ENCODE measurements at regions not wholly inside any gene's neighbourhood (a gene's known extent, or its start where the extent isn't known, plus 50 kb on each side); places are given as distances from the start of the nearest gene placed in this dataset.

DNA sequence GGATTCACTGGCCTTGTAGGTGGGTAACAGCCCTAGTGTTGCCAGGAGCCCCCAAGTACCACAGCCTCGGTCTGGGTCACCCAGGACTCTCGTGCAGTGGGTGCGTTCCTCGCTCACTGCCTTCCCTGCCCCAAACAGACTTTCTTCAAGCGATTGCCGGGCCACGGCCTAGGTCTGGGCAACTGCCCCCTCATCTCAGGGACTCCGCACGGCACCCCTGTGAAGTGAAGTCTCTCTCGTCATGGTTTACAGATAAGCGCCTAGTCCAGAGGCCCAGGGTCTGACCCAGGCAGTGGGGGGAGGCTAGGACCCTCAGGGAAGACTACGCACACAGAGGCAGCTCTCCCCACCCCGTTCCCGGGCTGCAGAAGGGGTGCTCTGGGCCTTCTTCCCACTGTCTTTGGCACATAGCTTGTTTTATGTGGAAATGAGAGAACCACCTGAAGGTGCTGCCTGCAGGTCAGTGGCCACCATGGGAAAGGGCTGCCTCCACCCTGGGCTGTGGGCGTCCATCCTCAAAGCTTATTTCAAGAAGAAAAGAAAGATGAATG lies 220.8 kb downstream of the ERMARD start:
- peaks cover 19% of the 10 kb centered on the region for H3K27me3 Mint-ChIP-seq
- DNase-seq, result no peak

DNA sequence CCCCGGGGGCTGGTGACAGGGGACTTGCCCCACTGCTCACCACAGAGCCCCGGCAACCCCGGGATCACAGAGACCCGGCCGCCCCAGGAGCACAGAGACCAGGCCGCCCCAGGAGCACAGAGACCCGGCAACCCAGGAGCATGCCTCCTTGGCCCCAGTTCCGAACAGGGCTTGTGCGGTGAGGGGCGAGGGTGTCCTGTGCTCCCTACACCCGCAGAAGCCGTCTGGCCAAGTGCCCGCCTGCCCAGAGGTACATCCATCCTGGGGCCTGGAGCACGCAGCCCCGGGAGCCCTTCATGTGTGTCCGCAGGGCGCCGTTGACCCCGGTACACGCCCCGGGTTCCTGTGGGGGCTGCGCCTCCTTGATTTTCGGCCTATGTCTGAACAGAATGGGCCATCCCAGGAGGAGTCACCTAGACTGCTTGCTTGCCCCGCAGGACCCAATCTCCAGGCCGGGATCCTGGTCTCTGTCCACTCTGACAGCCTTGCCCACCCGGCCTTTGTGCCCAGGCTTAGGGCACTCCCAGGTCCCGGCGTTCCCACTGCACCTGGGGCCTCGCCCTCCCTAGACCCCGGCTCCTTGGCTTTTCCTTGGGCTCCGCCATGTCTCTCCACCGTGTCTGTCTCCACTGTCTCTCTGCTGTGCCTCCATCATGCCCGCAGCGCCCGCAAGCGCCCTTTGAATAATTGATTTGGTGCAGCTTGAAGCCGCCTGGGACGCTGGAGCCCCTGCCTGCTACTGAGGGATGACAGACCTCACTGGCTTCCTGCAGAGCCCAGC lies 219.8 kb downstream of the ERMARD start:
- Mint-ChIP-seq H3K36me3 (no peaks in the 10 kb centered on the region), H3K27me3 (peaks cover 14% of the 10 kb centered on the region), H3K4me1 (no peaks in the 10 kb centered on the region), H3K27ac (no peak overlapping the region), H3K4me3 (no peak overlapping the region), H3K9me3 (no peaks in the 10 kb centered on the region)
- no peak for DNase-seq
- CTCF ChIA-PET, result no interaction called here

More for the DNA sequence above, 220.8 kb downstream of the ERMARD start:
- H3K9me3 Mint-ChIP-seq, result no peaks in the 10 kb centered on the region
- H3K27ac Mint-ChIP-seq, result no peak overlapping the region
- CTCF ChIA-PET, result no interaction called here
- no peaks in the 10 kb centered on the region for H3K4me1 Mint-ChIP-seq
- no peaks in the 10 kb centered on the region for H3K36me3 Mint-ChIP-seq
- no peak overlapping the region for H3K4me3 Mint-ChIP-seq

DNA sequence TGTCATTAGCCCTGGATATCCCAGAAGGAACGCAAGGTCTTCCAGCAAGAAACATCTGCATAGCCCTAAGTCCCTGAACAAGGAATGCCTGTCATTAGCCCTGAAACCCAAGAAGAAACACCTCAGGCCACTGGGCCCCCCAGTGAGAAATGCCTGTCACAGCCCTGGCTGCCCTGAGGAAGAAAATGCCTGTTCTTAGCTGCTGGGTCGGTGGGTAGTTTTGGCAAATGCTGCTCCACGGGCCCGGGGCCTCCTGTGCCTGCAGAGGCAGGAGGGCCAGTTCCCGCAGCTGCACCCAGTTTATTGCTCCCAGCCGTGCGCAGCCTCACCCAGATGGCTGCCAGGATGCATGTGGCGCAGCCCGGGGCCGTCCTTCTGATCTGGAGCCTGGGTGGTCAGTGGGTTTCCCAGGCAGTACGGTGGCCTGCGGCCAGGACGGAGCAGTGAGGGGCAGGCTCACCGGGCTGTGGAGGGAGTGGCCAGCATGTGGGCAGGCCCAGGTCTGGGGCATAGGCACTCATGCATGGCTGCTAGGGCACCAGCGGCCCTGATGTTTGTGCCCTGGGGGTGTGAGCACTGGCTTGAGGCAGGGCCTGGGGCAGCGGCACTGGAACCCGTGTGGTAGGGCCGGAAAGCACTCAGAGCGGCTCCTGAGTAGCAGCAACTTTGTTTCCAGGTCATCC lies 219.0 kb downstream of the ERMARD start:
- CTCF ChIA-PET, result no interaction called here
- H3K27ac Mint-ChIP-seq, result no peak overlapping the region
- H3K27me3 Mint-ChIP-seq, result peaks cover 11% of the 10 kb centered on the region
- H3K4me1 Mint-ChIP-seq, result no peaks in the 10 kb centered on the region
- DNase-seq, result no peak
- H3K4me3 Mint-ChIP-seq, result no peak overlapping the region
- H3K9me3 Mint-ChIP-seq, result no peaks in the 10 kb centered on the region
- H3K36me3 Mint-ChIP-seq, result no peaks in the 10 kb centered on the region

DNA sequence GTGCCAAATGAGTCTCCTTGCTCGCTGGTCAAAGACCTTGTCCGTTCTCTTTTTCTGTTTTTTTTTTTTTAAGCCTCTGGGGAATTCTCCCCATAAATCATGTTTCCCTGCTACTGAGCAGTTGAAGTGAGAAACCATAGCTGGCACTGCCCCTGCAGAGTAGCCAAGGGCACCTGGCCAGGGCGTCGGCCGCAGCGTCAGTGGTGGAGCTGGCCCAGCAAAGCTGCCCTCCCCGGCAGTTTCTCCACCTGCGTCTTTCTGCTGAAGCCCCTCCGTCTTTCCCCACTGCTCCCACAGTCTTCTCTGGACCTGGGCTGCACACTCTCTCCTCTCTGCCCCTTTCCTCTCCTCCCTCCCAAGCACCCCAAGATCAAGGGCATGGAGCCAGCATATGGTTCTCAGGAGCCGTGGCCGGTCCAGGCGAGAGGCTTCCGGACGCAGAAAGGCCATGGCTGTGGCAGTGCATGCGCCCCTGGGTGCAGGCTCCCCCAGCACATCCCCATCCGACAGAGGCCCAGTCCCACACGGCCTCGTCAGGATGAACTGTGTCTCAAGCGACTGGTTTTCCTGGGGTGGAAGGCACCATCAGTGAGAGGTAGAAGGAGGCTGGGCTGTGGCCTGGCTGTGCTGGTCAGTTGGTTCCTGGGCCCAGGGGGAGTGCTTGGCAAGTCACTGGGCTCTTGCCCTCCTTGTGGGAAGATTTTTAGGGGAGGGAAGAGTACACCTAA lies 218.1 kb downstream of the ERMARD start:
- Mint-ChIP-seq H3K36me3 (no peaks in the 10 kb centered on the region), H3K4me3 (no peak overlapping the region), H3K27ac (no peak overlapping the region), H3K27me3 (peaks cover 7% of the 10 kb centered on the region), H3K9me3 (no peaks in the 10 kb centered on the region), H3K4me1 (no peaks in the 10 kb centered on the region)
- CTCF ChIA-PET, result no interaction called here
- DNase-seq, result no peak

DNA sequence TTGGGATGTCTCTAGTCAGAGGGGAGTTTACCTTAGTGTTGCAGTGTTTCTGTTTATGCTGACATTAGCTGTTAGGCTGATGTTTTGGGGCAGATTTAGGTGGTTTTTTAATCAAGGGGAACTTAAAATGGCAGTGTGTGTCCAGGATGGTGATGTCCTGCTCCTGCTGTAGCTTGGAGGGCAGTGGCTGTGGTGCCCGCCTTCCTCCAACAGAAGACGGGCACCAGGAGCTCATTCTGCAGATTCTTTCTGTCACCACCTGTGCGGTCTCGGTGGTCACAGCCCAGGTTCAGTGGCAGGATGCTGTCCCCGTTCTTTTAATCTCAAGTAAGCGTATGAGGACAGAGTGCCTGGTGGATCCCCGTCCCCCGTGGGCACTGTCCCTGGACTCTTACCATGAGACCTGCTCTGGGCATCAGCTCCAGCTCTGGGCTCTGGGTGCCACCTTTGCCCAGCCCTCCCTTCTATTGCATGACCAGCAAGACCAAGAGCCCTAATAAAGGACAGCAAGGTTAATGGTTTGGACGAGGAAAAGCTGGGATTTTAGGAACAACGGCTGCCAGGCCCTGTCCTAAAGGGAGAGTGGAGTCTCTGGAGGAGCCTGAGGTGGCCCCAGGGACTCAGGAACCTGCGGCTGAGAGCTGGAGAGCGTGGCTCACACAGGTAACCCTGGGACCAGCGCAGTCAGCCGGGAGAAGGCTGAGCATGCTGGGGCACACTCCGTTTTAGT lies 217.3 kb downstream of the ERMARD start:
- CTCF ChIA-PET, result interaction anchor here (0.6 kb wide), 1 partner anchor 376 kb away, joined by 3 read pairs; no protein-coding TSS in a partner anchor
- H3K4me3 Mint-ChIP-seq, result no peak overlapping the region

DNA sequence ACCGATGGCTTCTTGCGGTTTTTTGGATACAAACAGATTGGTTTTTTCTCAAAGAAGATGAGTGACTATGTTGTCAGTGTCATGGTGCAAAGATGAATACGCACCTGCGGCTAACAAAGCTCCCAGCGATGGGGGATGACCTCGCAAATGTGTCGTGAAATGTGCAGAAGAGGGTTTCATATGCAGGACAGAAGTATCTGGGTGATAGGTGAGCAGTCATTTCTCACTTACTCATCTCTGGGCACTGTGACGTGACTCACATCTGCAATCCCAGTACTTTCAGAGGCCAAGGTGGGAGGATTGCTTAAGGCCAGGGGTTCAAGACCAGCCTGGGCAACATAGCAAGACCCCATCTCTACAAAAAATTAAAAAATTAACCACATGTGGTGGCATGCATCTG lies 216.3 kb downstream of the ERMARD start:
- CTCF ChIA-PET, result no interaction called here
- Mint-ChIP-seq H3K4me1 (no peaks in the 10 kb centered on the region), H3K27ac (no peak overlapping the region), H3K27me3 (peaks cover 17% of the 10 kb centered on the region), H3K36me3 (no peaks in the 10 kb centered on the region), H3K9me3 (no peaks in the 10 kb centered on the region), H3K4me3 (no peak overlapping the region)
- no peak for DNase-seq

More for the DNA sequence above, 217.3 kb downstream of the ERMARD start:
- Mint-ChIP-seq H3K9me3 (no peaks in the 10 kb centered on the region), H3K4me1 (no peaks in the 10 kb centered on the region), H3K27me3 (peaks cover 10% of the 10 kb centered on the region), H3K36me3 (no peaks in the 10 kb centered on the region), H3K27ac (no peak overlapping the region)
- DNase-seq, result no peak

DNA sequence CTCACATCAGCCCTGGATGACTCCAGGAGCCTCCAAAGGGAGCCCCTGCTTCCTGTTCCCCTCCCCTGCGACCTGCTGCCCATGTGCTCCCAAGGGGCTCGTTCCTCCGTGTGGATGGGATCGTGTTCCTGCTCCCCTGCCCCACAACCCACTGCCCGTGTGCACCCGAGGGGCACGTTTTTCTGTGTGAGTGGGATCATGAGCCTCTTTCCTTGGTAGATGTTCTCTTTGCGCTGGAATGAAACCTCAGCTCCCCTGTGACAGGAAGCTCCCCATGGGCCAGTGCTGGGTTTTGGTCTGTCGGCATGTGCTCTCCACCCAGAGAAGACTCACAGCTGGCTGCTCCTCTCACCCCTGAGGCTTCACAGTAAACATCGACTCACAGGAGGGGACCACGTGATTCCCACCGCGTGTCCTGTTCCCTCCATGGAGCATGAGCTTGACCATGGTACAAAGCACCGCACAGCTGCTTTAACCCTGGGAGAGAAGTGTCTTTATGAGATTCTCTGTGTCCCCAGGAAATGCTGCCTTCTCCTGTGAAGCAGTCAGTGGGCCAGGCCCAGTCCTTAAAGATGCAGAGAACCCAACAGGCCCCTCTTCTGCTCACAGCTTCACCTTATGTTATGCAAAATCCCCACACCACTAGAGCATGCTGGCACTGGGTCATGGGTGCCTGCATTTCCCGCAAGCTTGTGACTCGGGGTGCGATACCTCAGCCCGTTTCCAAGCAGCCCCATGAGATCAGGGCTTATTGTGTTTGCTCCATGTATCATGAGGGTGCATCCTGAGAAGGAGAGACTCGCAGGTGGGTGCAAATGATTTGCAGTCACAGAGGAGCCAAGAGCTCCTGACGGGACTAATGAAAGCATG lies 215.1 kb downstream of the ERMARD start:
- Mint-ChIP-seq H3K4me3 (no peak overlapping the region), H3K9me3 (no peaks in the 10 kb centered on the region), H3K27ac (no peak overlapping the region), H3K36me3 (no peaks in the 10 kb centered on the region), H3K27me3 (peaks cover 26% of the 10 kb centered on the region), H3K4me1 (no peaks in the 10 kb centered on the region)
- CTCF ChIA-PET, result no interaction called here
- DNase-seq, result no peak

DNA sequence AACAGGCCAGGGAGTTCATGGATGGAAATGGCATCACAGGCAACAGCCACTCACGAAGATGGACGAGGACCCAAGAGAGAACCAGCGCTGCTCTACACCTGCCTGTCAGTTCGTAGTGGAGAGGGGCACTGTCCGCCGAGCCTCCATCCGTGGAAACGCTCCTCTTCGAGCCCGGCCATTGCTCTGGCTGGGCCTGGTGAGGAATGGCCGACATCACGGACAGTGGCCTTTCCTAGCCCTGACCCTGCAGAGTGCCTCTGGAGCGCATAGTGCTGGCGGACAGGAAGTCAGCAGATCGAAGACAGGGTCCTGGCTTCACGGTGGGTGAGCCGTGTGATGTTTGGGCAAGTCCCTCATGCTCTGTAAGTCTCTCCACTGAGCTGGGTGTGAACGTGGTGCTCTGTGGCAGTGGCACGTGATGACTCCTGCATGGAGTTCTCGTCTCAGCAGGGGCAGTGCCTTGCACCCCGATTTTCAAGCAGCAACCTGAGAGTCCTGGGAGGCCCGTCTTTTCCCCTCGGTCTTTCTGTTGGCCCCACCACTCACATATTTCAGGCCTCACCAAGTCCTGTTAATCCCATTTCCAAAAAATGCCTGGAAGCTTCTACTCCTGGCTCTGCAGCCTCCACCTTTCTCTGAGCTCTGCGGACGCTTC lies 214.4 kb downstream of the ERMARD start:
- no peak for DNase-seq
- Mint-ChIP-seq H3K4me1 (peaks cover 3% of the 10 kb centered on the region), H3K9me3 (no peaks in the 10 kb centered on the region), H3K4me3 (no peak overlapping the region), H3K27me3 (peaks cover 34% of the 10 kb centered on the region), H3K27ac (no peak overlapping the region), H3K36me3 (no peaks in the 10 kb centered on the region)
- CTCF ChIA-PET, result no interaction called here

DNA sequence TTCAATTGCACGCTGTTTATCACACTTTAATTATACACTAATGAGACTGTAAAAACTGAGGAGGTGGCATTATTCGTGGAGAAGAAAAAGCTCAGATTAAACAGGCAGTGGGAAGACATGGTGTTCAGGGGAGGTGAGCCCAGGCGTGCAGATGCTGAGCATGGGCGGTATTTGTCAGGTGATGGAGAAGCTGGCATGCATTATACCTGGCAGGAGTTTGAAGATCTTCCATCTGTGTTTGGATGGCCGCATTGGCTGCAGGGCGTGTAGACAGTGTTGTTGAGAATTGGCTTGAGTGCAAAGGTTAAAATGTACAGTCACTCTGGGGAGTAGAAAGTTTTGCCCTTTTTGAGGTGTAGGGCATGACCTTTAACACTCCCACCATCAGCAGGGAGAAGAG lies 213.8 kb downstream of the ERMARD start:
- CTCF ChIA-PET, result no interaction called here
- DNase-seq, result no peak
- peaks cover 34% of the 10 kb centered on the region for H3K27me3 Mint-ChIP-seq
- H3K4me1 Mint-ChIP-seq, result peaks cover 3% of the 10 kb centered on the region
- no peak overlapping the region for H3K27ac Mint-ChIP-seq
- H3K9me3 Mint-ChIP-seq, result no peaks in the 10 kb centered on the region
- H3K36me3 Mint-ChIP-seq, result no peaks in the 10 kb centered on the region
- no peak overlapping the region for H3K4me3 Mint-ChIP-seq

DNA sequence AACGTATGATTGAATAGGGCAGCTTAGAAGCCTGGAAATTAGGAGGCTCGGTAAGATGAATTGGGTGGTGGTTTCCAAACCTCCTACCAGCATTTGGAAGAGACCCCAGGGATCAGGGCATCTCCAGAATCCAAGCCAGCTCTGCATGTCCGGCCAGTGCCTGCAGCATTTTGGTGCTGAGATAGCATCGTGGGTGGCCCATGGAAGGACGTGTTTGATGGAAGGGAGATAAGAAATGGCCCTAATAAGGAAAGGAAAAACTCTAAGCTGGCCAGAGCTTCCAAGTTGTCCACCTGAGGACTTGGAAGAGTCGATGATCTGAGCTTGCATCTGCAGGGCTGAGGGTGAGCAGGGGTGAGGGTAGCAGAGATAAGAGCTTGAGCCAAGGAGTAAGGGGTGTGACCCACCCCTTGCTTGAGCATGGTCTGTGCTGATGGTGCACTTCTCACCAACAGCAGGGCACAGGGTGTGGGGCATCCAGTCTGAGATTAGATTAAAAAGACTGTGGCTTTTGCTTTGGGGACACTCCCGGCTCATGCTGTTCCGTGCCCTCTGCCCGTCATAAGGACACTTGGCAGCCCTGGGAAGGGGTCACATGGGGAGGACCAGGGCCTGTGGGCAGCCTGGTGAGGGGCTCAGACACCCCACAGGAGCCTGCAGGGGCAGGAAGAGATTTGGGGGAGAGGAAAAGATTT lies 213.2 kb downstream of the ERMARD start:
- H3K27me3 Mint-ChIP-seq, result peaks cover 38% of the 10 kb centered on the region
- peaks cover 3% of the 10 kb centered on the region for H3K4me1 Mint-ChIP-seq
- DNase-seq, result no peak
- no peak overlapping the region for H3K27ac Mint-ChIP-seq
- H3K36me3 Mint-ChIP-seq, result no peaks in the 10 kb centered on the region
- no peak overlapping the region for H3K4me3 Mint-ChIP-seq
- H3K9me3 Mint-ChIP-seq, result no peaks in the 10 kb centered on the region
- CTCF ChIA-PET, result interaction anchor here (1.0 to 2.1 kb wide), 2 partner anchors 127 to 133 kb away, joined by 4 read pairs; no protein-coding TSS in a partner anchor

DNA sequence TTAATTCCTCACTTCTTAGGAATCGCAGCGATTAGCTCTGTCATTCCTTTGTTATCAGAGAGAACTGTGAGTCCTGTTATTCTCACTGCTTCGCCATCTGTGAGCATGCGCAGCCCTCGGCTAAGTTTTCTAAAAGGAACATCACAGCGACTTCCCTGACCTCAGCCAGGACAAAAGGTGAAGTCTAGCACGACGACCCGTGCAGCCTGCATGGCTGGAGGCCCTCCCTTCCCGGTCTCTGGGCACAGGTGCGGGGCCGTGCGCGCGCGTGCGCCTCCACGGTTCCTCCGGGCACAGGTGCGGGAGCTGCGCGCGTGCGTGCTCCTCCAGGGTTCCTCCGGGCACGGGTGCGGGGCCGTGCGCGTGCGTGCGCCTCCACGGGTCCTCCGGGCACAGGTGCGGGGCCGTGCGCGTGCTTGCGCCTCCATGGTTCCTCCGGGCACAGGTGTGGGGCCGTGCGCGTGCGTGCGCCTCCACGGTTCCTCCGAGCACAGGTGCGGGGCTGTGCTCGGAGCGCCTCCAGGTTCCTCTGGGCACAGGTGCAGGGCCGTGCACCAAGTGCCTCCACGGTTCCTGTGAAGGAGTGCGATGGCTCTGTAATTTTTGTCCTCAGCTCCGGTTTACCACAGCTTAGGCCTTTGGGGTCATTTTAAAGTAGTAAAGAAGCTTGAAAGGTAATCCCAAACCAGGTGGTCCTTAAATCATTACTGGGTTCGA lies 212.3 kb downstream of the ERMARD start:
- no peaks in the 10 kb centered on the region for H3K36me3 Mint-ChIP-seq
- DNase-seq, result no peak
- CTCF ChIA-PET, result interaction anchor here (1.0 to 2.1 kb wide), 2 partner anchors 126 to 132 kb away, joined by 4 read pairs; no protein-coding TSS in a partner anchor
- no peak overlapping the region for H3K27ac Mint-ChIP-seq
- H3K9me3 Mint-ChIP-seq, result no peaks in the 10 kb centered on the region
- H3K4me1 Mint-ChIP-seq, result peaks cover 11% of the 10 kb centered on the region
- H3K4me3 Mint-ChIP-seq, result no peak overlapping the region
- H3K27me3 Mint-ChIP-seq, result peaks cover 41% of the 10 kb centered on the region
